Mononuclear cell (primary cell): ENCODE measurements at regions not wholly inside any gene's neighbourhood (a gene's known extent, or its start where the extent isn't known, plus 50 kb on each side); places are given as distances from the start of the nearest gene placed in this dataset.
"Not testable (repeated sequence)": the region's sequence is repeated elsewhere in the genome, so short reads cannot be mapped to it uniquely, and the experiment has no call there.

Source experiments
- H3K27me3 ChIP-seq: 2 replicates; pipeline ENCODE4 v1.6.0; 2011; ENCODE audit warnings: low read length, control low read depth; ENCODE audit not compliant: insufficient read depth
- H3K4me1 ChIP-seq: 2 replicates; pipeline ENCODE4 v1.5.1; 2011; ENCODE audit warnings: mild to moderate bottlenecking, low read length, control low read depth; ENCODE audit not compliant: insufficient read depth
- H3K4me3 ChIP-seq: 2 replicates; pipeline ENCODE4 v1.5.1; 2011; ENCODE audit warnings: mild to moderate bottlenecking, low read length, moderate library complexity
- H3K9me3 ChIP-seq: 2 replicates; pipeline ENCODE4 v1.5.1; 2011; ENCODE audit warnings: low read depth, mild to moderate bottlenecking, control low read depth, low read length

DNA sequence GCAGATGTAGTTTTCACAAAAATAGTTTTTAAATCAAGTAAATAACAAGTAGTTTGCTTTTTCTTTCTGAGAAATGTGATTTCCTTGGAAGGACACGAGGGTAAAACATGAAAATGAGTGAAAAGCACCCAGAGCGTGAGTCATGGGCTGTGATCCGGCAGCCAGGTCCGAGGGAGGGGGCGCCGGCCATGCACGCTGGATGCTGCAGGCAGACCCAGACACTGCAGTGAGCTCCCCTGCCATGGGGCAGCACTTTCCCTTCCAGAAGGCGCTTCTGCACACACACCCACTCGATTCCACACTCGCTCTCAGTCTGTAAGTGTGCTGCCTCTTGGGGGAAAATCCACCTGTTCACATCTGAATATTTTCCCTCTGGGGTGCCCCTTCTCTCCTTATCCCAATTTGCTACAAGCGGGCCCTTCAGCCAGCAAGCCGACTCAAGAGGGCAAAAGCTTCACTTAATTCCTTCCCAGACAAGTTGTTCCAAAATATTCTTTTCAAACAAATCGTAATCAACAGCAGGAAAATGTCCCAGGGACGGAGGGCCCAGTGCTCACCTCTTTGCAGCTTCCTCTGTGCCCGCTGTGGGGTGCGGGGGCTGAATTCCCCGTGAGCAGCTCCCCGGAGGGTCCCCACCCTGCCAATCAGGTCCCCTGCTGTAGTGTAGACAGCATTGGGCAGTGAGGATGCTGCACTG, 87.0 kb upstream of the ID2 start:
- H3K9me3 ChIP-seq: no peaks in the 10 kb centered on the region
- no peak overlapping the region for H3K4me3 ChIP-seq
- H3K4me1 ChIP-seq: peaks cover 13% of the 10 kb centered on the region
- H3K27me3 ChIP-seq: no peaks in the 10 kb centered on the region

DNA sequence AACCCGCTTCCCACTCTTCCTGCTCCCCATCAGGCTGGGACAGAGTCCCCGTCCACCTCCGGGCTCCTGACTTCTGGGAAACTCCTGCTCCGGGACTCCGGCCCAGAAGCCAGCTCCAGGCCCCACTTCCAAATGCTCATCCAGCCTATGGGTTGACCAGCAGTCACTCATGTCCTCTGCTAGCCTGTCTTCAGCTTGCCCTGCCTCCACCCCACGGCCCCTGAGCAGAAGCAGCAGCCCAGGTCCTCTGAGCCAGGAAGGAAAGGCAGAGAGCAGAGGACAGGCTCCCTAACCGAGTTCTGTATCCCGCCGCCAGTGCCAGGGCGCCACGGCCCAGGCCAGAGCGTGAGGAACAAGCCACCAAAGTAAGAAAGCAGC, 86.4 kb upstream of the ID2 start:
- H3K9me3 ChIP-seq: no peaks in the 10 kb centered on the region
- H3K4me1 ChIP-seq: peaks cover 13% of the 10 kb centered on the region
- no peak overlapping the region for H3K4me3 ChIP-seq
- no peaks in the 10 kb centered on the region for H3K27me3 ChIP-seq

DNA sequence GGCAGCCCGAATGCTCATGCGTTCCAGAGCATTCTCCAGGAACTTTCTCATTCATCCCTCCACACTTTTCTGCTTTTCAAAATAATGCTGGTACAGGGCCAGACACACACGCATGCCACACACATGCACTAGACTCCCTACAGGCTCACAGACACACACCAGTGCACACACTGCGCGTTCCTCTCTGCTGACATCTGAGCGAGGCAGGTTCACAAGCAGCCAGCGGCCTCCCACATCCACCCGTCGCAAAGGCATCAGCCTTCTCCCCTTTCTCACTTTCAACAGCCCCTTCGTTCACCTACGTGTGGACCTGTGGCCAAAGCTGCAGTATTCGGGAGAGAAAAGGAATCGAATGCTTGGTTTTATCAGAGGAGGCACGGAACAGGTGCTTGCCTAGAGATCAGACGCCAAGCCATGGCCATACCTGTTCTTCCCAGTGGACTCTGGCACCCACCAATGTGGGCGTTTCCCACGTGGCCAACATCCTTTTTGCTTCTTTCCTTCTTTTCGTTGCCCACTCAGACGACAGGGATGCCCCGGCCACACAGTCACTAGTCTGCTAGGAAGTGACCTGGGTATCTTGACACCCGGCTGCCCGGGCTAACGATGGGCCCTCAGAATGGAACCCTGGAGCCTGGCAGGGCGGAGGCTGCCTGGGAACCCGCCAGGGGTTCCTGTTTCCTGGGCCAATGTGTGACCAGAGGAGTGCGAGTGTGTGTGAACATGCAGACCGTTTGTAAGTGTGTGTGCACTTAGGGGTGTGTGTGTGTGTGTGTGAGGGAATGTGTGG, 85.8 kb upstream of the ID2 start:
- Histone ChIP-seq H3K4me1 (peaks cover 18% of the 10 kb centered on the region), H3K9me3 (no peaks in the 10 kb centered on the region), H3K27me3 (no peaks in the 10 kb centered on the region), H3K4me3 (no peak overlapping the region)

DNA sequence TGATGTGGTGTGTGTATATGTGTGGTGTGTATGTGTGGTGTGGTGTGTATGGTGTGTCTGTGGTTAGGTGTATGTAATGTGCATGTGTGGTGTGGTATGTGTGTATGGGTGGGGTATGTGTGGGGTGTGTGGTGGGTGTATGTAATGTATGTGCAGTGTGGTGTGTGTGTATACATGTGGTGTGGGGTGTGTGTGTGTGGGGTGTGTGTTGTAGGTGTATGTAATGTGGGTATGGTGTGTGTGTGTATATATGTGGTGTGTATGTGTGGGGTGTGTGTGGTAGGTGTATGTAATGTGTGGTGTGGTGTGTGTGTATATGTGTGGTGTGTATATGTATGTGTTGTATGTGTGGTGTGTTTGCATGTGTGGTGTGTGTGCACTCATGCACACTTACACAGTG, 84.8 kb upstream of the ID2 start:
- peaks cover 18% of the 10 kb centered on the region for H3K4me1 ChIP-seq
- H3K9me3 ChIP-seq: no peaks in the 10 kb centered on the region
- no peaks in the 10 kb centered on the region for H3K27me3 ChIP-seq
- H3K4me3 ChIP-seq: no peak overlapping the region

DNA sequence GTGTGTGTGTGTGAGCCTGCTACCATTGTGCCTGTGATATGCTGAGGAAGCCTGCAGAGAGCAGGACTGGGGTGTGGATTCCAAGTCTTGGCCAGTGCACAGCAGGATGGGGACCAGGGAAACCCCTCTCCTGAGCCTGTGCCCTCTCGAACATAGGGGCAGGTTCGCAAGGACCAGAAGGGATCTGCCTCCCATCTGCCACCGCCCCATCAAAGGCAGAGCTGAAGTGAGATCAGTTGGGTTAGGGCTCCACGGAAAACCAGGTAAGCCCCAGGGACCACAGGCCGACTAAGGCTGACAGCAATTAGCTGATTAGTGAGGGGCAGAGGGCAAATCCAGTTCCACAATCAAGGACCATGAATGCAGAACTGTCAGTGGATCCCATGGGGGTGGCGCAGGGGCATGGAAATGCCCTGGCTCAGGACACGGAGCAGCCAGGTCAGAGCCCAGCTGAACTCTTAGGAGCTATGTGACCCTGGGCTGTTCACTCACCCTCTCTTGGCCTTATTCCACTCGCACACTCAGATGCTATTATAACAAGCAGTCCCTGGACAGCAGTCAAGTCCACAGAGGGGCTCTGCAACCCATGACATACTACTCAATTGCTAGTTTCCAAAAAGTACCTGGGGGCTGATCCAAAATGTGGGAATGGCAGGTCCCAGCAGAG, 84.2 kb upstream of the ID2 start:
- H3K4me3 ChIP-seq: no peak overlapping the region
- peaks cover 20% of the 10 kb centered on the region for H3K4me1 ChIP-seq
- no peaks in the 10 kb centered on the region for H3K9me3 ChIP-seq
- H3K27me3 ChIP-seq: no peaks in the 10 kb centered on the region

DNA sequence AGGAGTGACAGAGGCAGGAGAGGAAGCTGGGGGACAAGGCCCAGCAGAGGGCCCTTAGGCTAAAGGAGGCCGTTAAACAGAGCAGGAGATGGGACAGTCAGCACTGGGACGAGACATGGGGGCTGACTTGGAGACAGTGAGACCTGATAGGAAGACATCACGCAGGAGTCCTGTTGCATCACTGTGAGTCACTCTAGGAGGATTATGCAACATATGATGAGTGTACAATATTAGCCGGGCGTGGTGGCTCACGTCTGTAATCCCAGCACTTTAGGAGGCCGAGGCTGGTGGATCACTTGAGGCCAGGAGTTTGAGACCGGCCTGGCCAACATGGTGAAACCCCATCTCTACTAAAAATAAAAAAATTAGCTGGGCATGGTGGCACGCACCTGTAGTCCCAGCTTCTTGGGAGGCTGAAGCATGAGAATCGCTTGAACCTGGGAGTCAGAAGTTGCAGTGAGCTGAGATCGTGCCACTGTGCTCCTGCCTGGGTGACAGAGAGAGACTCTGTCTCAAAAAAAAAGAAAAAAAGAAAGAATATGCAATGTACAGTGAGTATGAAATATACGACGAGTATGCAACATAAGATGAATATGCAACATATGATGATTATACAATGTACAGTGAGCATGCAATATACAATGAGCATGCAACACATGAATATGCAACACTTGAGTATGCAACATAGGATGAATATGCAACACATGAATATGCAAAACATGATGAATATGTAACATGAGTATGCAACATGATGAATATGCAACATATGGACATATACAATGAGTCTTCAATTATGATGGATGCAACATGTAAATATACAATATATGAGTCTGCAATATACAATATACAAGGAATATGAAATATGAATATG, 83.3 kb upstream of the ID2 start:
- H3K4me1 ChIP-seq: peaks cover 24% of the 10 kb centered on the region

DNA sequence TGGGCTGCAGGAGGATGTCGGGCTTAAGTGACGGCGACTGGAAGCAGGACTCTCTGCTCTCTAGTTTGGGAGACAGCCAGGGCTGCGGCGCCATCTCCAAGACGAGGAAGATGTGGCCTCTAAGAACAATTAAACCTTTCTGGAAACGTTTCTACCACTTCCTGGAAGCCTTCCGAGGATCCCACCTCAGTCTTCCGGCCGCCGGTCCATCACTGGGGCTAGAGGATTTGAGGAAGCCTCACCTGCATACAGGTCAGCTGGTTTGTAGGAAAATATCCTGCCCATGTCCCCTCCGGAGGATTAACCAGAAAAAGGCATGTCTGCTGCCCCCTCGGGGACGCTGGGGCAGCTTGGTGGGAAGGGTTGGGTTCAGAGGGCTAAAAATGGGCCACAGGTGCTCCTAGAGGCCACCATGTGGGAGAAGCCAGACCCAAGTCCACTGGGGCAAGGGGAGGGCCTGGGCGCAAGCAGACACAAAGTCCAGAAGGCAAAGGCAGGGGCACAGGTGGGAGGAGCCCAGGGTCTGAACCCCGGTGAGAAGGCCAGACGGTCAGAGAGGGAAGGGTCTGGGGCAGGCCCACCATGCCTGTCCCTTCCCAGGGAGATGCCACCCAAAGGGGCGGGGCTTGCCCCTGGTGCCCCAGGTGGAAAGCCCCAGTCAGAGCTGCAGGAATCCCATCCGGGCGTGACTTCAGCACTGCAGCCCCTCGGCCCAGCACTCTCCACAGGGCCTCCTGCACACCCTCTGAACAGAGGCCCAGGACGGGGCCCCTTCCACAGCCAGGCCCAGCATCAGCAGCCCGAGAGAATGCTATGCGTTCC, 82.2 kb upstream of the ID2 start:
- Histone ChIP-seq H3K9me3 (no peaks in the 10 kb centered on the region), H3K4me1 (peaks cover 24% of the 10 kb centered on the region), H3K4me3 (no peak overlapping the region), H3K27me3 (no peaks in the 10 kb centered on the region)

More for the DNA sequence above, 83.3 kb upstream of the ID2 start:
- no peak overlapping the region for H3K4me3 ChIP-seq
- no peaks in the 10 kb centered on the region for H3K9me3 ChIP-seq
- H3K27me3 ChIP-seq: no peaks in the 10 kb centered on the region

DNA sequence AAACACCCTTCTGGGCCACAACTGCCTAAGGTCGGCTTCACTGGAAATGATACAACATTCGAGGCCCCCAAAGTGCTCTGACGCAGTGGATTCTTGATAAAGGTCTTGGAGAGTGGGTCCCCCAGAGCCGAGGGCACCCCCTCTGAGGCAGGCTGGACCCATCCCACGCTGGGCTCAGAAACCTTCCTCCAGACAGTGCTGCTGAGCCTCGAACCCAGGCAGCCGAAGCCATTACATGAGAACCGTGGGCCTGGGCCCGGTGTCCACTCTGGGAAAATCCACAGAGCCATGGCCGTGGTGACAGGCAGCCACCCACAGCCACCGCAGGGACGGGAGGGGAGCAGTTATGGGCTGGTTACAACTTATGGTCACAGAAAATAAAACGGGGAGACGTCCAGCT, 81.4 kb upstream of the ID2 start:
- Histone ChIP-seq H3K4me3 (no peak overlapping the region), H3K27me3 (no peaks in the 10 kb centered on the region), H3K4me1 (peaks cover 24% of the 10 kb centered on the region), H3K9me3 (no peaks in the 10 kb centered on the region)

DNA sequence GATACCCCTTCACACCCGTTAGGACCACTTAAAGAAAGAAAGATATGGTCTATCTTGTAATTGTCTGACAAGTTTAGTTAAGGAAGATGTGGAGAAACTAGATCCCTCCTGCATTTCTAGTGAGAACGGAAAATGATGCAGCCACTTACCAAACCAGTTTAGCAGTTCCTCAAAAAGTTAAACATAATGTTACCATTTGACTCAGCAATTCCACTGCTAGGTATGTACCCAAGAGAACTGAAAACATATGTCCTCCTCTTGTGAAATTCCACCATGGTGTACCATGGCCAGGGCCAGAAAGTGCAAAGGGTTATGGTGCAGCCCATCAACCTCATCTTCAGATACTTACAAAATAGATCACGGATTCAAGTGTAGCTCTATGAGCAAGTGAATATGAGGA, 79.0 kb upstream of the ID2 start:
- H3K27me3 ChIP-seq: no peaks in the 10 kb centered on the region
- H3K4me1 ChIP-seq: peaks cover 26% of the 10 kb centered on the region
- no peaks in the 10 kb centered on the region for H3K9me3 ChIP-seq
- H3K4me3 ChIP-seq: no peak overlapping the region

DNA sequence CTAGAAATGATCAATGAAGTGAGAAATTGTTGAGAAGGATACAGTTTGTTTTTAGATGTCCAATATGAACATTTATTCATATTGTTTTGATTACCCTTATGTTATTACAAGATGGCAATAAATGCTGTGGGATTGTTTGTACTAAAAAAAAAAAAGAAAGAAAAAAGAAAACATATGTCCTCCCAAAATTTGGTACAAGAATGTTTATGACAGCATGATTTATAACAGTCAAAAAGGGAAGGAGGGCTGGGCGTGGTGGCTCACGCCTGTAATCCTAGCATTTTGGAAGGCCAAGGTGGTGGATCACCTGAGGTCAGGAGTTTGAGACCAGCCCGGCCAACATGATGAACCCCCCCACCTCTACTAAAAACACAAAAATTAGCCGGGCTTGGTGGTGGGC, 78.5 kb upstream of the ID2 start:
- not testable (repeated sequence) for H3K9me3 ChIP-seq, H3K4me3 ChIP-seq, H3K27me3 ChIP-seq
- peaks cover 26% of the 10 kb centered on the region for H3K4me1 ChIP-seq

DNA sequence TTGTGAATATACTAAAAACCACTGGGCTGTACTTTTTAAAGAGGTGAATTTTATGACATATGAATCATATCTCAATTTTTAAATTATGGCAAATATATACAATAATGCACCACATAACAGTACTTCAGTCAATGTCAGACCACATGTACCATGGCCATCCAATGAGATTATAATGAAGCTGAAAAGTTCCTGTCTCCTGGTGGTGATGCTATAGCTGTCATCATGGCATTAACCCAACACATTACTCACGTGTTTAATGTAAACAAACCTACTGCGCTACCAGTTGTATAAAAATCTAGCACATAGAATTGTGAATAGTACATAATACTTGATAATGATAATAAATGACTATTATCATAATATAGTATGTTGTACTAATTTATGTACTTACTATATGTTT, 77.6 kb upstream of the ID2 start:
- H3K4me3 ChIP-seq: no peak overlapping the region
- no peaks in the 10 kb centered on the region for H3K27me3 ChIP-seq
- no peaks in the 10 kb centered on the region for H3K9me3 ChIP-seq
- H3K4me1 ChIP-seq: peaks cover 23% of the 10 kb centered on the region

DNA sequence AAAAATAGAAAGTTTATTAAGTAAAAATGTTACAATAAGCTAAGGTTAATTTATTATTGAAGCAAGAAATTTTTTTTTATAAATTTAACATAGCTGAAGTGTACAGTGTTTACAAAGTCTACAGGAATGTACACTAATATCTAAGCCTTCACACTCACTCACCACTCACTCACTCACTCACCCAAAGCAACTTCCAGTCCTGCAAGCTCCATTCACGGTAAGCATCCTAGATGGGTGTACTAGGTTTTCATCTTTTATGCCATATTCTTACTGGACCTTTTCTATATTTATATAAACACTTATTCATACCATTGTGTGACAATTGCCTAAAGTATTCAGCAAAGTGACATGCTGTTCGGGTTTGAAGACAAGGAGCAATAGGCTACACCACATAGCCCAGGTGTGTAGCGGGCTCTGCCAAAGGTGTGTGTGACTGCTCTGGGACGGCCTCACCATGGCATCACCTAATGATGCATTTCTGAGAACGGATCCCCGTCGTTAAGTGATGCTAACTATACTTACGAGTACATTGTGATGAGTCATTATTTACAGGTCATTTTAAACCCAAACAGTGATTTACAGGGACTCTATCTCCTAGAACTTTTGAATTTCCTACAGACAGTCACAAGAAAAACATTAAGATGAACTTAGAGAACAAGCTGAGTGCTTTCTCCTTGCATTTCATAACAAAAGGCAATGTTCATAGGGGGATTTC, 76.3 kb upstream of the ID2 start:
- Histone ChIP-seq H3K27me3 (no peaks in the 10 kb centered on the region), H3K4me1 (peaks cover 22% of the 10 kb centered on the region), H3K4me3 (no peak overlapping the region), H3K9me3 (no peaks in the 10 kb centered on the region)

DNA sequence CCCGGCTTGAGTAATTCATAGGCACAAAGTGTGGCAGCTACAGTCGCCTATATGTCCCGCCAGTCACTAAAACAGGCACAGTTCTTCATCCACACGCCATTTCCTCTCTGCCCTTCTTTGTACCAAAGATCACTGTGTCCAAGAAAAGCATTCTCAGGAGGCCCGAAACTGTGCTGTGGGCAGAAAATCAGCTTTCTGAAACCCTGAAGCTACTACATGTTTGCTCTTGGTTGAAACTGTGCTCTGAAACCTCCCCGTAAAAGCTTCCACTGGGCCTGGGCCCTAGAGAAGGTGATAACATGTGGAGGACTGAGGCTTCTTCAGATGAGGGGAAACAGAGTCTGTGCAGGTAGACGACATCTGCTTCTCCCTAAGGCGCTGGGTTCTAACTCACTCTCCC, 75.6 kb upstream of the ID2 start:
- no peak overlapping the region for H3K4me3 ChIP-seq

More for the DNA sequence above, 75.6 kb upstream of the ID2 start:
- Histone ChIP-seq H3K9me3 (no peaks in the 10 kb centered on the region), H3K27me3 (no peaks in the 10 kb centered on the region), H3K4me1 (peaks cover 18% of the 10 kb centered on the region)
